Hepatocyte (in vitro differentiated cells): ENCODE measurements at regions not wholly inside any gene's neighbourhood (a gene's known extent, or its start where the extent isn't known, plus 50 kb on each side); places are given as distances from the start of the nearest gene placed in this dataset.

Source experiments
- DNase-seq: peaks from one replicate; pipeline ENCODE4 v3.0.0-alpha.2; 2016; ENCODE audit warnings: low spot score
- H2AFZ ChIP-seq: fragments of 200-600 bp; sonication (generic); 2 replicates; pipeline ENCODE4 v1.6.0; 2016; ENCODE audit warnings: antibody characterized with exemption, mild to moderate bottlenecking
- H3K27ac ChIP-seq: fragments of 200-600 bp; sonication (generic); 2 replicates; pipeline ENCODE4 v1.5.1; 2016; ENCODE audit warnings: mild to moderate bottlenecking
- H3K27me3 ChIP-seq: fragments of 200-600 bp; sonication (generic); 2 replicates; pipeline ENCODE4 v1.6.1; 2016
- H3K36me3 ChIP-seq: fragments of 200-600 bp; sonication (generic); replicated peaks from 2 replicates; pipeline ENCODE4 v1.5.1; 2016; ENCODE audit warnings: low read depth; ENCODE audit not compliant: insufficient read depth
- H3K4me1 ChIP-seq: fragments of 200-600 bp; sonication (generic); 2 replicates; pipeline ENCODE4 v1.5.1; 2016; ENCODE audit warnings: mild to moderate bottlenecking, moderate library complexity; ENCODE audit not compliant: insufficient read depth
- H3K4me2 ChIP-seq: fragments of 200-600 bp; sonication (generic); 2 replicates; pipeline ENCODE4 v1.6.0; 2016
- H3K4me3 ChIP-seq: fragments of 200-600 bp; sonication (generic); 2 replicates; pipeline ENCODE4 v1.5.1; 2016; ENCODE audit warnings: mild to moderate bottlenecking
- H3K79me2 ChIP-seq: fragments of 200-600 bp; sonication (generic); 2 replicates; pipeline ENCODE4 v1.6.0; 2017; ENCODE audit warnings: mild to moderate bottlenecking
- H3K9me2 ChIP-seq: fragments of 200-600 bp; sonication (generic); replicated peaks from 2 replicates; pipeline ENCODE4 v1.6.0; 2017; ENCODE audit warnings: mild to moderate bottlenecking; ENCODE audit not compliant: insufficient read depth
- H3K9me3 ChIP-seq: fragments of 200-600 bp; sonication (generic); 2 replicates; pipeline ENCODE4 v1.5.1; 2016; ENCODE audit warnings: low read depth, mild to moderate bottlenecking
- H4K20me1 ChIP-seq: fragments of 200-600 bp; sonication (generic); 2 replicates; pipeline ENCODE4 v1.6.0; 2016; ENCODE audit warnings: mild to moderate bottlenecking; ENCODE audit not compliant: insufficient read depth, poor library complexity, severe bottlenecking
- CTCF ChIP-seq: fragments of 200-600 bp; sonication (generic); IDR thresholded peaks from 2 replicates; pipeline ENCODE4 v1.5.1; 2016; ENCODE audit warnings: antibody characterized with exemption, mild to moderate bottlenecking; ENCODE audit not compliant: poor library complexity
- EZH2 ChIP-seq: fragments of 200-600 bp; sonication (generic); IDR thresholded peaks from 2 replicates; pipeline ENCODE4 v1.6.1; 2016; ENCODE audit warnings: antibody characterized with exemption, mild to moderate bottlenecking, borderline replicate concordance
- EZH2phosphoT487 ChIP-seq: fragments of 200-600 bp; sonication (generic); IDR thresholded peaks from one replicate; pipeline ENCODE4 v1.6.1; 2018; ENCODE audit warnings: antibody characterized with exemption, mild to moderate bottlenecking, low read depth, moderate library complexity; ENCODE audit not compliant: unreplicated experiment, severe bottlenecking
- WGBS: methylation state at CpG from one replicate; pipeline ENCODE4 v1.1.6; 2016; ENCODE audit warnings: low lambda C conversion rate; ENCODE audit errors: missing lambda C conversion rate; 5-methylcytosine and 5-hydroxymethylcytosine counted together

DNA sequence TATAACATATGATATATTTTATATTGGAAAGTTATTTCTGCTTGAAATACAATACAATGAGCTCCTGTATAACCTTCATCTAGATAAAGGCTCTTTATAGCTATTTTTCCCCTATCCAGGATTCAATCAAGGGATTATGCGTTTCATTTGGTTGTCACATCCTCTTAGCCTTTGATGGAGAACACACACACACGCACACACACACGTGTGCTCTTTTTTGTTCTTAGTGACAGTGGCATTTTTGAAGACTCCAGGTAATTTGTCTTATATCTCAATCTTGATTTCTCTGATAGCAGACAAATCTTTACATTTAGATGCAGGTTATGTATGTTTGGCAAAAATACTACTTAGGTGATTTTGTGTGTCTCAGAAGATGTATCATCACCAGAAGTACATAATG lies 144.2 kb upstream of the CEP126 start:
- H3K27ac ChIP-seq, result no peak overlapping the region
- DNase-seq, result no peak

DNA sequence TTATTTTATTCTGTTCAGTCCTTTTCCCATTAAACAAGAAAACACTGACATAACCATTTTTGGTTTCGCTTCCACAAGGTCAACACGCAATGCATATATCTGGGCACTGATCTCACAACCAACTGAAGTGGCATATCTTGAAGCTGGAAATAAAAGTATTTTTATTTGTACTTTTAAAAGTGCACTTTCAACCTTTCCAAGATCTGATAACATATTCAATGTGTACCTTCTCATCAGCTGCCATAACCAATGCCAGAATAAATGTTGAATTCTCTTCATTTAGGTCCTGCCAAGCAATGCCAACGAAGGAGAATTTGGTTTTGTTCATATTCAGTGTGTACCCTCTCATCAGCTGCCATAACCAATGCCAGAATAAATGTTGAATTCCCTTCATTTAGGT lies 148.9 kb upstream of the CEP126 start:
- no peaks in the 10 kb centered on the region for H3K36me3 ChIP-seq
- 83% methylated on average over 3 of the region's 3 CpGs for WGBS
- no peak for DNase-seq

More for the DNA sequence above, 144.2 kb upstream of the CEP126 start:
- H3K4me2 ChIP-seq, result no peak overlapping the region
- H3K9me3 ChIP-seq, result no peaks in the 10 kb centered on the region
- TF ChIP-seq EZH2, result no peak
- TF ChIP-seq EZH2phosphoT487, result no peak
- TF ChIP-seq CTCF, result no peak
- no peaks in the 10 kb centered on the region for H4K20me1 ChIP-seq
- no peak overlapping the region for H3K4me3 ChIP-seq
- no peaks in the 10 kb centered on the region for H3K4me1 ChIP-seq
- no peaks in the 10 kb centered on the region for H3K79me2 ChIP-seq
- H2AFZ ChIP-seq, result no peak overlapping the region
- WGBS, result 79% methylated on average over 3 of the region's 3 CpGs
- no peaks in the 10 kb centered on the region for H3K9me2 ChIP-seq
- no peaks in the 10 kb centered on the region for H3K36me3 ChIP-seq
- no peaks in the 10 kb centered on the region for H3K27me3 ChIP-seq

GRCh38 chr11:101759771-101760450 lies 154.9 kb upstream of the CEP126 start:
- TF ChIP-seq EZH2 (no peak), CTCF (peak; percentile 3), EZH2phosphoT487 (no peak)
- H3K27me3 ChIP-seq, result no peaks in the 10 kb centered on the region
- H3K36me3 ChIP-seq, result no peaks in the 10 kb centered on the region
- 89% methylated on average over 3 of the region's 3 CpGs for WGBS
- no peak overlapping the region for H3K4me3 ChIP-seq
- H2AFZ ChIP-seq, result no peak overlapping the region
- no peaks in the 10 kb centered on the region for H3K4me1 ChIP-seq
- H3K4me2 ChIP-seq, result no peak overlapping the region
- no peak overlapping the region for H3K27ac ChIP-seq
- H4K20me1 ChIP-seq, result no peaks in the 10 kb centered on the region
- no peak for DNase-seq
- H3K9me3 ChIP-seq, result no peaks in the 10 kb centered on the region
- H3K9me2 ChIP-seq, result no peaks in the 10 kb centered on the region
- H3K79me2 ChIP-seq, result no peaks in the 10 kb centered on the region

More for the DNA sequence above, 148.9 kb upstream of the CEP126 start:
- H3K4me3 ChIP-seq, result no peak overlapping the region
- H3K4me2 ChIP-seq, result no peak overlapping the region
- no peaks in the 10 kb centered on the region for H3K9me2 ChIP-seq
- H3K4me1 ChIP-seq, result no peaks in the 10 kb centered on the region
- no peak overlapping the region for H2AFZ ChIP-seq
- no peak overlapping the region for H3K27ac ChIP-seq
- no peaks in the 10 kb centered on the region for H3K79me2 ChIP-seq
- no peaks in the 10 kb centered on the region for H3K27me3 ChIP-seq
- no peak for TF ChIP-seq CTCF
- TF ChIP-seq EZH2, result no peak
- H4K20me1 ChIP-seq, result no peaks in the 10 kb centered on the region
- no peaks in the 10 kb centered on the region for H3K9me3 ChIP-seq
